HG02943 (cell line): ENCODE measurements at regions not wholly inside any gene's neighbourhood (a gene's known extent, or its start where the extent isn't known, plus 50 kb on each side); places are given as distances from the start of the nearest gene placed in this dataset.

Experiments
- ATAC-seq: cut with Tn5 transposase; IDR thresholded peaks from one replicate; pipeline ENCODE4 v1.9.1; 2021; ENCODE audit warnings: mild to moderate bottlenecking, low read depth, moderate library complexity; ENCODE audit not compliant: unreplicated experiment

DNA sequence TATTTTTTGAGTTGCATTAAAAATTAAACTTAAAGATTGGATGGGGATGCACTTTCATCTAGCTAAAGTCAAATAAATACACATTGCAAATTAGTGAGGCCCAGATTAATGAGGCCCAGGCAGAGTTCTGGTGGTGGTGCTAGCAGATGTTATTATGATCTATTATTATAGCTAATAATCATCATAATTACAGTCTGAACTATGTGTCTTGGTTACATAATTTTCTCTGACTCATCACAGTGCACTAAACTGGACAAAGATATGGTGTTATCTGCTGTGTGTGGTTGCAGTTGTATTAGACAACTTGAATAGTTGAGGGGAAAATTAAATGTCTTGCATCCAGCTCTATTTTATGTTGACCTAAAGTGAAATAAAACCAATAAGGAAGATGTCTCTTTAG lies 568.8 kb downstream of the TLR4 start:
- no peak for ATAC-seq

DNA sequence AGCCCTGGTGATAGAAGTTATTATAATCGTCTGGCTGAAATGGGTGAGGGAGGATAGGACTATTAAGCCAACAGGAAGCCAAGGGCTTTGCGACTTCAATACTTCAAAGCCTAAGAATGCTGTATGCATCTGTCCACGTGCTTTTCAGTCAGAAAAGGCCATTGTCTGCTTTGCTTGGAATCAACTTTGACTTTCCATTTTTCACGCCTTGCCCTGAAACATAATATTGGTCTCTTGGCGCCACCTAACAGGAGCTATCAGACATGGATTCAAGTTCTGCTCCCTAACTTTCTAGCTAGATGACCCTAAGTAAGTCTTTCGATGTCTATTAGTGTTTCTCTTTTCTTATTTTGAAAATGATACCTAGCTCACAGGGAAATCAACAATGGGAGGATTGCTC lies 572.6 kb downstream of the TLR4 start:
- no peak for ATAC-seq

DNA sequence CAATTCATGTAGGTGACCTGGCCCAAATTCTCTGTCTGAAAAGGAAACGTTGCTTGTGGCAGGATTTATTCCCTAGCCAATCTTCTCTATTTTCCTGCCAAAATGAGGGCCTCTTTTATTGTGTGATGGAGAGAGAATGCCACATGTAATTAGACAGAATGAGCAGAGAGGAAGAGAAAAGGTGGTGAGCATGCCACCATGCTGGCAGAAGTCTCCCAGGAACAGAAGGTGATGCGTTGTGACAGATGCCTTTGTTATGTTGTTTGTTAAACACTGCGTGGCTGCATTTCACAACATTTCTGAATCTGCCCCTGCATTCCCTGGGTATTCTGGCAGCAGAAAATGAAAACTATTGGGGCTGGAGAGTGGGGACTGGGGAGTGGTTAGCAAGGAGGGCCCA lies 577.6 kb downstream of the TLR4 start:
- ATAC-seq = no peak

DNA sequence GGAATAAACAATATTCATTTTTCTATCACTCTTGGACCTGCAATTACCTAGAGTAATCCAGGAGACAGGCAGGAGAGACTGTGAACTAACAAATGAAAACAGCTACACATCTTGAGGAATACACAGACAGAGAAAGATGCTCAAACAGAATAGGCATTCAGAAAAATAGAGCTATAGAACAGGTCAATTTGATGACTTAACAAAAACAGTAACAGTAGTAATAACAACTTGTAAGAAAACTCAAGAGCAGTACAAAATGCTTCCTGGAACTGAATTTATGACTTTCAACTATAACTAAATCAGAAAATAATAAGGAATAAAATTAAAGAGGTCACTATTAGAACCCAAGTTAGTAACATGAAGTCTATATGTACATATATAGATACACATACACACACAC lies 579.3 kb downstream of the TLR4 start:
- no peak for ATAC-seq

DNA sequence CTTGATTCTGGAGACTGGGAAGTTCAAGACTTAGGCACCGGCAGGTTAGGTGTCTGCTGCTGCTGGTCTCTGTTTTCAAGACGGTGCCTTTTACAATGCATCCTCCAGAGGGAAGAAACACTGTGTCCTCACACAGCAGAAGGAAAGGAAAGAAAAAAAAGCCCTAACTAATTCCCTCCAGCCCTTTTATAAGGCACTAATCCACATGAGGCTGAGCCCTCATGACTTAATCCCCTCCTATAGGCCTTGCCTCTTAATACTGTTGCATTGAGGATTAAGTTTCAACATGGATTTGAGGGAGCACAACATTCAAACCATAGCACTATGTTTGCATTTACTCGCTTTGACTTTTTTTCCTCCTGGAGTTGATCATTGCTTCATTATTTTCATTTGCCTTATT lies 585.9 kb downstream of the TLR4 start:
- ATAC-seq = no peak

DNA sequence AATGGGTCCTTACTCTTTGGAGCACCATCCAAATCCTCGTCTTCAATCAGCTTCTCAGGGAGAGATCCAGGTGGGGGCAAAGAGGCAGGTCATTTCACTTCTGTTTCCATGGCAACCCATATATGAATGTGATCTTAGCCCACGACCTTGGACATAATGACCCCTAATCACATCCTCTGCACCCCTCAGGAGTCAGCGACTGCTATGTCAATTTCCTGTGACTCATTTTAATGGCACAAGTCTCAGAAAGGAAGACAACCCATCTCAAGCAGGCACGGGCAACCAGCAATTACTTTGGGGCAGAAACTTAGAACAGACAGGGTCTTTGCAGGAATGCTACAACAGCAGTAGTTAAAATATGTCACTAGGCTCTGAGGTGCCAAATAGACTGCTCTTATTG lies 591.2 kb downstream of the TLR4 start:
- no peak for ATAC-seq

DNA sequence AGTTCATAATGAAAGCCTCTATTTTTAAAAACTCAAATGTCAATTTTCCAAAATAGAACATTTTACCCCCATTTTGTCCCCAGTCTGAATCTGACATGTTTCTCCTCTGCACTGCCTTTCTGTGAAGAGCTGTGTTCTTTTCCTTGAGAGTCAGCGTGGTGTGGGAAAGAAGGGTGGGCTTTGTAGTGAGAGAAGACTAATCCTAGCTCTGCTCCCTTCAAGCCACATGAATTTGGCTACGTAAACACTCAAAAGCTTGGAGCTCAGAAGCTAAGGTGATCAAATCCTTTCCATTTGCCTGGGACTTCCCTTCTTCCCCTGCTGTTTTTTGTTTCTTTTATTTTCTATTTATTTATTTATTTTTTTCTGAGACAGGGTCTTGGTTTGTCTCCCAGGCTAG lies 598.5 kb downstream of the TLR4 start:
- ATAC-seq = no peak

DNA sequence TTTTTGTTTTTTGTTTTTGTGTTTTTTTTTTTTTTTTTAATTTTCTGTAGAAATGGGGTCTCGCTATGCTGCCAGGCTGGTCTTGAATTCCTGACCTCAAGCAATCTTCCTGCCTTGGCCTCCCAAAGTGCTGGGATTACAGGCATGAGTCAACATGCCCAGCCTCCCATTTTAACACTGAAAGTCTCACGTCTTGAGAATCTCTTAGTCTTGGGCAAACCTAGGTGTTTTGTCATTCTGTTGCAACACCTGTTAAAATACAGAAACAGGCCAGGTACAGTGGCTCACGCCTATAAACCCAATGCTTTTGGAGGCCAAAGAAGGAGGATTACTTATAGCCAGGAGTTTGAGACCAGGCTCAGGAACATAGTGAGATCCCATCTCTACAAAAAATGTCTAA lies 599.0 kb downstream of the TLR4 start:
- ATAC-seq = no peak

DNA sequence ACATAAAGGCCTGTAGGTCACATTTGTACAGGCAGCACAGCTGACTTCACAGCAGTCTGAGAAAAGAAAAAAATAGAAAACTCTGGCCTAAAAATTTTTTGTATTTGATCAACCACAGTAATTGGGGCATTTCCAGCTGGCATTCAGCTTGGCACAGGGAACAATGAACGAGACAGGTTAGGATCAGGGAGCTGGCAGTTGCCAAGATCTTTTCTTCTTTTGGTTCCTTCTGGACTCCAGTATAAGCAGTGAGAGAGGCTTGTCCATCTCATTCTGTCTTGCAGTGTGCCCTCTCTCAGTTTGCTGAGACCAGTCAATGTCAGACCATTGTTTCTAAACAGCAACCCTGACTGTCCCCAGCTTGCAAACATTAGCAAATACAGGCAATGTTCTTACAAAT lies 601.1 kb downstream of the TLR4 start:
- no peak for ATAC-seq

DNA sequence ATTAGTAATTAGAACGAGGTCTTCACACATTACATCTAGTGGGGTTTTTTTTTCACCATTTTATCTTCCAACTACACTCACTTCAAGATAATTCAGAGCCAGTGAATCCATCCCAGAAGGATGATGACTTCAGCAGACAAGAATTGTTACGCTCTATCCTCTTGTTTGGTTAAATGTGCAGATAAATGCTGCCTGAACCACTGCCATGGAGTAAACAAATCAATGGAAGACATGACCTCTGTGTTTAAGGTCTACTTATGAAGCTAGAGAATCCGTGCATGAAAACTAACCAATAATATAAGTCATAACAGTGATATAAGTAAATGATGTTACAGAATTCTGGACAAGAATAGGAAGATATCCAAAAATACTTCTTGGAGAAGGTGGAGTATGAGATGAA lies 602.6 kb downstream of the TLR4 start:
- ATAC-seq = no peak

DNA sequence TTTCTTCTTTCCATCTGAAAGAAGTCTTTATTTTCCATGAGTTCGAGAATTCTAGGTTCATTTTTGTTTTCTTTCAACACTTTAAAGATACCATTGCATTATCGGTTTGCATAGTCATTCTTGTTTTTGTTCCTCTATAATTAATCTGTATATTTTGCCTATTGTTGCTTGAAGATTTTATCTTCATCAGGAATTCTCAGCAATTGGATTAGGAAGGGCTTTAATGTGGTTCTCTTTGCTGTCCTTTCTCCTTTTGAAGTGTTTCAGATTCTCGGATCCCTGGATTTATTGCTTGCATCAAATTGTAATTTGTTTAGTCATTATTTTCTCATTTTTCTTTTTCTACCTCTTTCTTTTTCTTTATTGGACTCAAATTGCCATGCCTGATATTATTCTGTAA lies 609.8 kb downstream of the TLR4 start:
- ATAC-seq = no peak

DNA sequence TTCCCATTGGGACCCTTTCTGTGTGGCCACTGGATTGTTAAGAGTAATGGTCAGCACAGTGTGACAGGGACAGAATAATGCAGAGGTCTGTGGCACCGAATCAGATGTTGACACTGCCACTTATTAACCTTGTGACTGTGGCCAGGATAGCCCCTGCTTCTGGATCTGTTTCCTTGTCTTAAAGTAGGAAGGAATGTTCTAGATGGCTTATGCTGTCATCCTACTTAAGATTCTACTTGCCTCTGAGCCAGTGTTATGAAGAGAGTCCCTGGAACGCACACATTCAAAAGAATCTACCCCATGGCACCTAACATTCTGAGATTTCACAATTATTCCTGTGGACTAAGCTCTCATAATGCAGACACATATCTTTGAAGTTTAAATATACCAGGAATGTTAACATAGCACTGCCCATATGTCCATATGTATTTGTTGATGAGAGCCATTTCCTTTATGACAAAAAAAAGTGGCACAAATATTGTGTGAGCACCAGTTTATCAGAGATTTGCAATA lies 612.7 kb downstream of the TLR4 start:
- ATAC-seq = no peak

DNA sequence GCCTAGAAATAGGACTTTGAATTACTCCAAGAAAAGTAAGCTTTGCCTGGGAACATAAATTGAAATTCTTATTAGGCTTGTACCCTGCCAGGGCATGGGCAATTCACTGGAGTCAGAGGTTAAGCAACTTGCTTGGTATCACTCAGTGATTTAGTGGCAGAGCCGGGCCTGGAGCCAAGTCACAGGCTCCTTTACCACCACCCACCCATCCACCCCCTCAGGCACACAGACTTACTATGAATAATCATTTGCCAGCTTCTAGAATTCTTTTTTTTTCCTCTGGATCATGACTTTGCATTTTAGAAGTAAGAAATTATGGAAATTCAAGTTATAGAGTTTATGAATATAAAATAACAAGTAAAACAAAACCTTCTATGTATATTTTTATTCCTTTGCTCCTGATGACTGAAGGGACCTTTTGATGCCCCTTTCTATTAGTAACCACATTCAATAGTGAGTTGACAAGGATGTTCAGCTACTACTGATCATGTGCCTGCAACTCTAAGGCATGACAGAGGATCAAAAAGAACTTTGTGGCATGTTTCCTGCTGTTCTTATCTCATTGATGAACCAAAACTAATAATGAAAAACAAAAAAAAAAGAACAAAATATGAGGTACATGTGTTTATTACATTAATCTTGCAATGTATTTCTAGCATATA lies 614.7 kb downstream of the TLR4 start:
- ATAC-seq = no peak

DNA sequence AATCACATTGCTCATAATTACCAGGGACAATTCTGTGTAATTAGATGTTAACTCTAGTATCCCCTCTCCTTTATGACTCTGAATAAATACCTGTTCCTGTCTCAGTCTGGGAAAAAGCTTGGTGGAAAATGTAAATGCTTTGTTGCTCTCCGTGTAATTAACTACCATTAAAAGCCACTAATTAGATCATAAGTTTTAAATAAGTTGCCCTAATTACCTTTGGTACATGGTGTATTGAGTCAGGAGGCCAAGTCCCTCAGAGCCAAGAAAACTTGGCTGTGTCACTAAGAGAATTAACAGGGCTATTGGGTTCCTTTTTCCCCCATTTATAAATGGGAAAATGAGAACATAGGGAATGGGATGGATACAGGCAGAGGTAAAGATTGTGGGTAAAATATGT lies 617.6 kb downstream of the TLR4 start:
- no peak for ATAC-seq

DNA sequence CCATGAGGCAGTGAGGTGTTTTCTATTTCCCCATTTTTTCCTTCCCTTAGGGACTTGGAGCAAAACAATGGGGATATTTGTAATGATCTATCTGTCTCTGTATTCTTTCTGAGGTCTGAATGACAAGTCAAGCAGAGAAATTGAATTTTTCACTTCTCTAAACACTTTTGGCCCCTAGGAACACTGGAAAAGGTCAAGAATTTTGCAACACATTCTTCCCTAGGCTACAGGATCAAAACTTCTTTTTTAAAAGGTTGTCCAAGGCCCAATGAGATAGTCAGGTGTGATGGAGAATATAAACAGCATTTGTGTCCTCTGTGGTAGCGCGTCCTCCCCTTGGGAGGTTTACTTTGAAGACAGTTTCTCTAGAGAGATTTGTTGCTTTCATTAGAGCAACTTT lies 620.5 kb downstream of the TLR4 start:
- ATAC-seq = no peak

DNA sequence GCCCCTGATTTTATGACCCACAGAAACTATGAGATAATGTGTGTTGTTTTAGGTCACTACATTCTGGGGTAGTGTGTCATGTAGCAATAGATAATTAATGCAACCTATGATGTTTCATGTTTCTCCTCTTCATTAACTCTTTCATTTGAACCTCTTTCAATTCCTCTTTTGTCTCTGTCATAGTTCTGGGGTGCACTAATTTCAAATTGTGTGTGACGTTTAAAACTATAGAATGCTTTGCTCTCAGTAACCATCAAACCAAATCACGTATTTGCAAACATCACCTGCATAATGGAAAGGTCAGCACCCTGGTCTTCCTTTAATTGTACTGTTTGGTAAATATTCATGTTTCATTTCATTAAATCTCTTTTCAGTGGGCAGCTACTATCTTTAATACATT lies 621.6 kb downstream of the TLR4 start:
- no peak for ATAC-seq

DNA sequence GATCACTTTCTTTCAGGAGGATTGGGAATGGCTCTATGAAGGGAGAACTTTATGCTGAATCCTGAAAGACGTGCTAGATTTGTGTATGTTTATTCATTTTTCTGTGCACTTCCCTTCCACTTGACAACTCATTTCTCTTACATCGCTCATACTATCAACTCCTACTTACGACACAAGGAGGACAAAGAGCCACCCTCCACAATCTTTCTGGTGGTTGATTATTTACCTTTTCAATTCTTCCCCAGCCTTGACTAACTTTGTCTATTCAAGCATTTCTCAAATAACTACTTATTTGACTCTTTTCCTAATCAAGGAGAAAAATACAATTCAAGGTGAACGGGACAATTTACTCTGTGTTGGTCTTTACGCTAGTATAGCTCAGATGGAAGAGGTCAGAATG lies 622.1 kb downstream of the TLR4 start:
- ATAC-seq = no peak

DNA sequence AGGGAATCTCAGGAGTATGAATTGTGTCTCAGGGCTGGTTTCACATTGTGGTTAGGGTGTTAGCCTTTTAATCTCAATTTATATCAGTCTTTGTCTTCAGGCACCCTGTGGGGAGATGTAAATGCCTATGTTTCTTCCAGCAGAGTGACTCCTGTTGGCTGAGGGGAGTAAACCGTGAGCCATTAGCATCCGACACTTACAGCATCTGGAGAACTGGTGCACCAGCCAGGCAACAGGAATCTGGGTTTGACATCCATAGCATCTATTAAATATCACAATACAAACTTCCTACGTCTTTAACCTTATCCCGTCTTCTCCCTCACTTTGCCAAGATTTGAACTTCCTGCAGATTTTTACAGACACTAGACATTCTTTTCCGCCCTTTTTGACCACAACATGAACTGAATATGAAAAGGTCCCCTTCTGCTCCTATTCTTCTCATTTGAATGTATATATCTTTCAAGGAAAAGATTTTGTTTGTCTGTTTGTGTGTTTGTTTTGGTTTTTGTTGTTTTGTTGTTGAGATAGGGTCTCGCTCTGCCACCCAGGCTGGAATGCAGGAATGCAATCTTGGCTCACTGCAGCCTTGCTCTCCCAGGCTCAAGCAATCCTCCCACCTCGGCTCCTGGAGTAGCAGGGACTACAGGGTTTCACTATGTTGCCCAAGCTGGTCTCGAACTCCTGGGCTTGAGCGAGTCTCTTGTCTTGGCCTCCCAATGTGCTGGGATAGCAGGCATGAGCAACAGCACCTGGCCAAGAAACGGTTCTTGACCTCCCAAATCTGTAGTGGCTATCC lies 626.2 kb downstream of the TLR4 start:
- ATAC-seq = no peak

DNA sequence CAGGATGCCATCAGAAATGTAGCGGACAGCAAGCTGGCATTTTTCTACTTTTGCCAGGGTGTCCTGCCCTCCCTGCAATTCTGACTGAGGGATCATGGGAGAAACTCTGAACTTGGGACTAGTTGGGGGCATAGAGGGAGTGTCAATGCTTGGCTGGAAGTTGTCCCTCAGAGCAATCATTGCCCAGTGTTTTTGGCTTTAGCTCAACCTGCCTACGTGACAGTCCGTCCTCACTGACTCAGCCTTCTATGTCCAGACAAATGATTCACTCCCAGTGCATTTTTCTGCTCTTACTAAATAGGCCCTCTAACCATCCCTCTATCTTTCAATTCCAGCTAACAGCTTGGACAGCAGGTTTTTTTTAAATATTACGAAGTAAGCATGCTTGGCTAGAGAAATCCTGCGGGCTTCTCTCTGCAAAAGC lies 627.4 kb downstream of the TLR4 start:
- no peak for ATAC-seq

DNA sequence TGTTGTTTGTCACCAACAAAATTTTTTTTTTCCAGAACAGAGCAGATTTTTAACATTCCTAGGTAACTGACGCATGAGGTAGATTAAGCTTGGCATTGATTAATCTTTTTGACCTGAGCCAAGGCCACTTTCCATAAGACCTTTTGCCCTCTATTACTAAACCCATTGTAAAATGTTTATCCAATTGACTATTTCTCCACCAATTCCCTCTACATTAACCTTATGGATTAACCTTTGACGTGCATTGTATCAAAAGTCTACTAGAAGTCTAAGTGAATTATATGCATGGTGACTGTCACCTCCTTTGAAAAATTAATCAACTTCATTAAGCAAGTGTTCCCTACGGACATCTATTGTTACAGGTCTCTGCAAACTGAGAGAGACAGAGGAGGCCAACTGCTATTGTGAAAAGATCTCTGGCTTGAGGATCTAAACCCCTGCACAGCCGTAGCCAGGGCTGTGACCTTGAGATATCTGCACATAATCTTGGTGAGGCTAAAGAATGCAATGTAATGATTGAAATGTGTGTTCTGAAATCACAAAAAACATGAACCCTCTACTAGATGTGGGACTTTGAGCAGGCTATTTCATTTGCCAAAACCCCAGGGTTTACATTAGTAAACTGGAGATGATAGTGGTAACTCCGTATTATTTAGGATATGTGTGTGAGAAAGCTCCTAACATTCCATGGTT lies 632.2 kb downstream of the TLR4 start:
- ATAC-seq = no peak

DNA sequence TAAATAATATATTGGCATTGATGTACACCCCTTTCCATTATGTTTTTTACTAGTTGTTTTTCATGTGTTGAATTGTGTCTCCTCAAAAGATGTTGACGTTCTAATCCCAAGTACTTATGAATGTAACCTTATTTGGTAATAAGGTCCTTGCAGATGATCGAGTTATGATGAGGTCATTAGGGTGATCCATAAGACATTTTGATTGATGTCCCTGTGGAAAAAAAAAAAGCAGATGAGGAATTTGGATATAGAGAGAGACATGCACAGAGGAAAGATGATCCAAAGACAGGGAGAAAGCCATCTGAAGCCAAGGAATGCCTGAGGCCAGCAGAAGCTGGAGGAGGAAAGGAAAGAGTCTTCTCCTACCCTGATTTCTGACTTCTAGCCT lies 632.7 kb downstream of the TLR4 start:
- ATAC-seq = no peak

DNA sequence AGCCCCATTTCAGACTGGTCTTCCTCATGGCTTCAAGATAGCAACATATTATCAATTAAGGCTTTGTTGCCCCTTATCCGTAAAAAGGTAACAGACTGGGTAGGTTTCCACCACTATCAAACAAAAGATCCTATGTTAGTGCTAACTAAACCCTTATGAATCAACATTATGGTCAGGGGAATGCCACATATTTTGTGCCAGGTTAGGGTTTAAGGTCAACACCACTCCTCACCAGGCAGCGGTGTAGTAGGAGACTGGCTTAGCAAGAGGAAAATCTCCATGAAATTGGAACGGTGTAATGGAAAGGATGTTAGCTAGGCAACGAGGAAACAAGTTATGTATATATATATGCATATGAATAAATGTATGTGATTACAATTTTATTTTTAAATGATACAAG lies 655.8 kb downstream of the TLR4 start:
- ATAC-seq = no peak
